GM23338 (cell line): ENCODE measurements at regions not wholly inside any gene's neighbourhood (a gene's known extent, or its start where the extent isn't known, plus 50 kb on each side); places are given as distances from the start of the nearest gene placed in this dataset.

ENCODE experiments used
- ATAC-seq: fragments of 200-7000 bp; cut with Tn5 transposase; 3 replicates; pipeline ENCODE4 v1.9.1; 2020
- DNase-seq: peaks from one replicate; pipeline ENCODE4 v3.0.0-alpha.2; 2015; ENCODE audit warnings: low spot score
- H2AFZ ChIP-seq: fragments of 200-600 bp; sonication (generic); 2 replicates; pipeline ENCODE4 v1.8.0; 2016; ENCODE audit warnings: antibody characterized with exemption, mild to moderate bottlenecking, moderate library complexity
- H3F3A ChIP-seq: fragments of 200-600 bp; sonication (generic); replicated peaks from 2 replicates; pipeline ENCODE4 v1.8.0; 2017; ENCODE audit warnings: antibody characterized with exemption, mixed run types, low read depth
- H3K27ac ChIP-seq: fragments of 200-600 bp; sonication (generic); 2 replicates; pipeline ENCODE4 v1.6.1; 2016; ENCODE audit warnings: low read depth
- H3K27me3 ChIP-seq: fragments of 200-600 bp; sonication (generic); 2 replicates; pipeline ENCODE4 v1.8.0; 2016; ENCODE audit warnings: mild to moderate bottlenecking, mixed run types, moderate library complexity; ENCODE audit not compliant: insufficient read depth
- H3K36me3 ChIP-seq: fragments of 200-600 bp; sonication (generic); 2 replicates; pipeline ENCODE4 v1.8.0; 2016; ENCODE audit warnings: mild to moderate bottlenecking; ENCODE audit not compliant: insufficient read depth
- H3K4me1 ChIP-seq: fragments of 200-600 bp; sonication (generic); 2 replicates; pipeline ENCODE4 v1.8.0; 2016; ENCODE audit warnings: mild to moderate bottlenecking, moderate library complexity; ENCODE audit not compliant: insufficient read depth
- H3K4me2 ChIP-seq: fragments of 200-600 bp; sonication (generic); 2 replicates; pipeline ENCODE4 v1.7.1; 2017; ENCODE audit warnings: mixed run types
- H3K4me3 ChIP-seq: fragments of 200-600 bp; sonication (generic); 2 replicates; pipeline ENCODE4 v1.6.1; 2016; ENCODE audit warnings: mixed run types
- H3K79me2 ChIP-seq: fragments of 200-600 bp; sonication (generic); replicated peaks from 2 replicates; pipeline ENCODE4 v1.8.0; 2017; ENCODE audit warnings: mild to moderate bottlenecking; ENCODE audit not compliant: insufficient read depth
- H3K9me2 ChIP-seq: fragments of 200-600 bp; sonication (generic); 2 replicates; pipeline ENCODE4 v1.8.0; 2017; ENCODE audit not compliant: insufficient read depth
- H4K20me1 ChIP-seq: fragments of 200-600 bp; sonication (generic); replicated peaks from 2 replicates; pipeline ENCODE4 v1.8.0; 2017; ENCODE audit warnings: mild to moderate bottlenecking; ENCODE audit not compliant: insufficient read depth
- H3K27ac Mint-ChIP-seq: 2 replicates; pipeline ENCODE4 v1.8.0; 2020; ENCODE audit warnings: inconsistent platforms, mild to moderate bottlenecking, moderate library complexity, mixed read lengths
- H3K27me3 Mint-ChIP-seq: 3 replicates; pipeline ENCODE4 v1.8.0; 2022; ENCODE audit warnings: low read depth, mild to moderate bottlenecking, moderate library complexity, mixed read lengths, inconsistent platforms; ENCODE audit not compliant: insufficient read depth, poor library complexity
- H3K36me3 Mint-ChIP-seq: 3 replicates; pipeline ENCODE4 v1.8.0; 2021; ENCODE audit warnings: low read depth, mild to moderate bottlenecking, inconsistent platforms, moderate library complexity, mixed read lengths
- H3K4me1 Mint-ChIP-seq: 3 replicates; pipeline ENCODE4 v1.8.0; 2020; ENCODE audit warnings: mild to moderate bottlenecking, inconsistent platforms, mixed read lengths
- H3K4me3 Mint-ChIP-seq: 3 replicates; pipeline ENCODE4 v1.8.0; 2021; ENCODE audit warnings: moderate library complexity, mild to moderate bottlenecking, inconsistent platforms, mixed read lengths
- H3K9me3 Mint-ChIP-seq: 3 replicates; pipeline ENCODE4 v1.8.0; 2020; ENCODE audit warnings: moderate library complexity, mild to moderate bottlenecking, inconsistent platforms, mixed read lengths
- CTCF ChIP-seq, 2 experiments: fragments of 200-600 bp in 1 of 2; sonication (generic) in 1 of 2; conservative IDR thresholded peaks; 2 replicates each; pipeline versions ENCODE4 v1.5.1 to v1.6.1; 2016 to 2017; ENCODE audit warnings: antibody characterized with exemption in 2 of 2, low read depth in 2 of 2, mild to moderate bottlenecking in 2 of 2, moderate library complexity in 1 of 2
- EZH2 ChIP-seq: fragments of 200-600 bp; sonication (generic); IDR thresholded peaks from one replicate; pipeline ENCODE4 v1.8.0; 2017; ENCODE audit warnings: antibody characterized with exemption, mild to moderate bottlenecking, low read depth; ENCODE audit not compliant: unreplicated experiment
- POLR2AphosphoS5 ChIP-seq: IDR thresholded peaks from 2 replicates; pipeline ENCODE4 v1.6.1; 2016; ENCODE audit warnings: antibody characterized with exemption, low read depth
- ZNF331 ChIP-seq: fragments of 250-450 bp; sonication (Bioruptor Pico); IDR thresholded peaks from 2 replicates; pipeline ENCODE4 v1.5.0; 2020; ENCODE audit warnings: low read depth, mild to moderate bottlenecking, moderate library complexity
- TF ChIP-seq, protein P1 (sequence below): fragments of 250-450 bp; sonication (Bioruptor Pico); IDR thresholded peaks from 2 replicates; pipeline ENCODE4 v1.5.0; 2020; ENCODE audit warnings: mild to moderate bottlenecking, moderate library complexity

DNA sequence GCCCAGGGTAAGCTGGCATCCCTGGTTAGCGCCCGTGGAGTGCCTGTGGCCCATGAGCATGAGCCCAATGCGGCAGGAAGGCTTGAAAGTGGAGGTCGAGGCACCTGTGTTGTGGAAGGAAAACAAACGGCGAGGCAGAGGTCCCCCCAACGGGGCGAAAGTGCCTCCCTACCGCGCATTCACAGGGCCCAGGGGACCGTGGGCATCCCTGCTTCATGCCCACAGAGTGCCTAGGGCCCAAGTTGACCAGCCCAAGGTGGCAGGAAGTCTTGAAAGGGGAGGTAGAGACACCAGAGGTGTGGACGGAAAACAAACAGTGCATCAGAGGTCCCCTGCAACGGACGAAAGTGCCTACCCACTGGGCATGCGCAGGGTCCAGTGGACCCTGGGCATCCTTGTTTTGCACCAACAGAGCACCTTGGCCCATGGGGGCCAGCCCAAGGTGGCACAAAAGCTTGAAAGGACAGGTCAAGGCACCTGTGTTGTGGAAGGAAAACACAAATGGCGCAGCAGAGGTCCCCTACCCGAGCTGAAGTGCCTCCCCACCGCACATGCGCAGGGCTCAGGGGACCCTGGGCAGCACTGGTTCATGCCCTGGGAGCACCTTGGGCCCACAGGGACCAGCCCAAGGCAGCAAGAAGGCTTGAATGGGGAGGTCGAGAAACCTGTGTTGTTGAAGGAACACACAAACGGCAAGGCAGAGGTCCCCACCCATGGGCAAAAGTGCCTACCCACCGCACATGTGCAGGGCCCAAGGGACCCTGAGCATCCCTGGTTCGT, 377.5 kb downstream of the ALG10 start:
- Mint-ChIP-seq H3K27me3 (peaks cover 3% of the 10 kb centered on the region), H3K27ac (no peak overlapping the region), H3K4me1 (no peaks in the 10 kb centered on the region), H3K9me3 (peaks cover 96% of the 10 kb centered on the region), H3K36me3 (peaks cover 15% of the 10 kb centered on the region; the same call in 1 of the 3 replicates), H3K4me3 (no peak overlapping the region)
- ATAC-seq (no peak), DNase-seq (no peak)
- TF ChIP-seq EZH2, result no peak
- no peak for TF ChIP-seq ZNF331 (CRISPR knock-in tag)
- no peak for TF ChIP-seq POLR2AphosphoS5
- TF ChIP-seq CTCF (conservative IDR thresholded peaks at IDR 0.05; ENCODE audit: low read depth in 2 of 2), result no peak
- TF ChIP-seq, protein P1, sequence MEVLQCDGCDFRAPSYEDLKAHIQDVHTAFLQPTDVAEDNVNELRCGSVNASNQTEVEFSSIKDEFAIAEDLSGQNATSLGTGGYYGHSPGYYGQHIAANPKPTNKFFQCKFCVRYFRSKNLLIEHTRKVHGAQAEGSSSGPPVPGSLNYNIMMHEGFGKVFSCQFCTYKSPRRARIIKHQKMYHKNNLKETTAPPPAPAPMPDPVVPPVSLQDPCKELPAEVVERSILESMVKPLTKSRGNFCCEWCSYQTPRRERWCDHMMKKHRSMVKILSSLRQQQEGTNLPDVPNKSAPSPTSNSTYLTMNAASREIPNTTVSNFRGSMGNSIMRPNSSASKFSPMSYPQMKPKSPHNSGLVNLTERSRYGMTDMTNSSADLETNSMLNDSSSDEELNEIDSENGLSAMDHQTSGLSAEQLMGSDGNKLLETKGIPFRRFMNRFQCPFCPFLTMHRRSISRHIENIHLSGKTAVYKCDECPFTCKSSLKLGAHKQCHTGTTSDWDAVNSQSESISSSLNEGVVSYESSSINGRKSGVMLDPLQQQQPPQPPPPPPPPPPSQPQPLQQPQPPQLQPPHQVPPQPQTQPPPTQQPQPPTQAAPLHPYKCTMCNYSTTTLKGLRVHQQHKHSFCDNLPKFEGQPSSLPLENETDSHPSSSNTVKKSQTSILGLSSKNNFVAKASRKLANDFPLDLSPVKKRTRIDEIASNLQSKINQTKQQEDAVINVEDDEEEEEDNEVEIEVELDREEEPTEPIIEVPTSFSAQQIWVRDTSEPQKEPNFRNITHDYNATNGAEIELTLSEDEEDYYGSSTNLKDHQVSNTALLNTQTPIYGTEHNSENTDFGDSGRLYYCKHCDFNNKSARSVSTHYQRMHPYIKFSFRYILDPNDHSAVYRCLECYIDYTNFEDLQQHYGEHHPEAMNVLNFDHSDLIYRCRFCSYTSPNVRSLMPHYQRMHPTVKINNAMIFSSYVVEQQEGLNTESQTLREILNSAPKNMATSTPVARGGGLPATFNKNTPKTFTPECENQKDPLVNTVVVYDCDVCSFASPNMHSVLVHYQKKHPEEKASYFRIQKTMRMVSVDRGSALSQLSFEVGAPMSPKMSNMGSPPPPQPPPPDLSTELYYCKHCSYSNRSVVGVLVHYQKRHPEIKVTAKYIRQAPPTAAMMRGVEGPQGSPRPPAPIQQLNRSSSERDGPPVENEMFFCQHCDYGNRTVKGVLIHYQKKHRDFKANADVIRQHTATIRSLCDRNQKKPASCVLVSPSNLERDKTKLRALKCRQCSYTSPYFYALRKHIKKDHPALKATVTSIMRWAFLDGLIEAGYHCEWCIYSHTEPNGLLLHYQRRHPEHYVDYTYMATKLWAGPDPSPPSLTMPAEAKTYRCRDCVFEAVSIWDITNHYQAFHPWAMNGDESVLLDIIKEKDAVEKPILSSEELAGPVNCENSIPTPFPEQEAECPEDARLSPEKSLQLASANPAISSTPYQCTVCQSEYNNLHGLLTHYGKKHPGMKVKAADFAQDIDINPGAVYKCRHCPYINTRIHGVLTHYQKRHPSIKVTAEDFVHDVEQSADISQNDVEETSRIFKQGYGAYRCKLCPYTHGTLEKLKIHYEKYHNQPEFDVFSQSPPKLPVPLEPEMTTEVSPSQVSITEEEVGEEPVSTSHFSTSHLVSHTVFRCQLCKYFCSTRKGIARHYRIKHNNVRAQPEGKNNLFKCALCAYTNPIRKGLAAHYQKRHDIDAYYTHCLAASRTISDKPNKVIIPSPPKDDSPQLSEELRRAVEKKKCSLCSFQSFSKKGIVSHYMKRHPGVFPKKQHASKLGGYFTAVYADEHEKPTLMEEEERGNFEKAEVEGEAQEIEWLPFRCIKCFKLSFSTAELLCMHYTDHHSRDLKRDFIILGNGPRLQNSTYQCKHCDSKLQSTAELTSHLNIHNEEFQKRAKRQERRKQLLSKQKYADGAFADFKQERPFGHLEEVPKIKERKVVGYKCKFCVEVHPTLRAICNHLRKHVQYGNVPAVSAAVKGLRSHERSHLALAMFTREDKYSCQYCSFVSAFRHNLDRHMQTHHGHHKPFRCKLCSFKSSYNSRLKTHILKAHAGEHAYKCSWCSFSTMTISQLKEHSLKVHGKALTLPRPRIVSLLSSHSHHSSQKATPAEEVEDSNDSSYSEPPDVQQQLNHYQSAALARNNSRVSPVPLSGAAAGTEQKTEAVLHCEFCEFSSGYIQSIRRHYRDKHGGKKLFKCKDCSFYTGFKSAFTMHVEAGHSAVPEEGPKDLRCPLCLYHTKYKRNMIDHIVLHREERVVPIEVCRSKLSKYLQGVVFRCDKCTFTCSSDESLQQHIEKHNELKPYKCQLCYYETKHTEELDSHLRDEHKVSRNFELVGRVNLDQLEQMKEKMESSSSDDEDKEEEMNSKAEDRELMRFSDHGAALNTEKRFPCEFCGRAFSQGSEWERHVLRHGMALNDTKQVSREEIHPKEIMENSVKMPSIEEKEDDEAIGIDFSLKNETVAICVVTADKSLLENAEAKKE, result no peak
- Histone ChIP-seq H3K27ac (no peak overlapping the region), H3K27me3 (no peaks in the 10 kb centered on the region), H3K4me1 (no peaks in the 10 kb centered on the region), H3K36me3 (no peaks in the 10 kb centered on the region), H3F3A (no peaks in the 10 kb centered on the region), H3K79me2 (no peaks in the 10 kb centered on the region), H3K4me3 (no peak overlapping the region), H2AFZ (no peak overlapping the region), H3K9me2 (no peaks in the 10 kb centered on the region), H4K20me1 (no peaks in the 10 kb centered on the region), H3K4me2 (no peak overlapping the region)
